ENCODE measurements at regions not wholly inside any gene's neighbourhood (a gene's known extent, or its start where the extent isn't known, plus 50 kb on each side); places are given as distances from the start of the nearest gene placed in this dataset.
A peak's percentile ranks its signal among the peaks of the same experiment; 100 is the strongest.

- in situ Hi-C loops (cut with MboI; ENCODE audit: low sequenced_read_pairs in 4 of 4) (loop anchor here in 3 of 4 donors (5.0 kb wide), 2 partner anchors 434 to 439 kb away; no protein-coding TSS in a partner anchor), intact Hi-C loops (cut with DNase I; ENCODE audit: low total_unique reads) (loop anchor here (10.0 kb wide), 1 partner anchor 637 kb away; no protein-coding TSS in a partner anchor)
- DNase-seq (no peak), ATAC-seq (no peak)
- Histone ChIP-seq H3K4me1 (peaks cover 0 to 4% of the 10 kb centered on the region in 2 donors), H3K27me3 (no peaks in the 10 kb centered on the region), H3K36me3 (no peaks in the 10 kb centered on the region), H3K27ac (no peak overlapping the region), H3K9me3 (no peaks in the 10 kb centered on the region), H3K4me3 (no peak overlapping the region)
- no peak for TF ChIP-seq POLR2A (IDR thresholded peaks at IDR 0.05)
- no peak for TF ChIP-seq CTCF (IDR thresholded peaks at IDR 0.05 in 4 of 5, conservative IDR thresholded peaks at IDR 0.05 in 1 of 5)
Measured at GRCh38 chr6:143578054-143578453, 66.5 kb upstream of the FUCA2 start.

- intact Hi-C loops (cut with DNase I; ENCODE audit: low total_unique reads) (loop anchor here (1.0 to 10.0 kb wide), 3 partner anchors 366 to 639 kb away; no protein-coding TSS in a partner anchor), in situ Hi-C loops (cut with MboI; ENCODE audit: low sequenced_read_pairs in 4 of 4) (loop anchor here in 3 of 4 donors (5.0 kb wide), 2 partner anchors 436 to 441 kb away; no protein-coding TSS in a partner anchor)
- Histone ChIP-seq H3K4me3 (no peak overlapping the region), H3K36me3 (no peaks in the 10 kb centered on the region), H3K9me3 (no peaks in the 10 kb centered on the region), H3K27me3 (no peaks in the 10 kb centered on the region), H3K4me1 (peaks cover 0 to 4% of the 10 kb centered on the region in 2 donors), H3K27ac (no peak overlapping the region)
- no peak for TF ChIP-seq CTCF (IDR thresholded peaks at IDR 0.05 in 4 of 5, conservative IDR thresholded peaks at IDR 0.05 in 1 of 5)
- no peak for TF ChIP-seq POLR2A (IDR thresholded peaks at IDR 0.05)
- DNase-seq, result no peak
- ATAC-seq, result no peak
Measured at GRCh38 chr6:143575901-143576426, 64.4 kb upstream of the FUCA2 start.

- peaks cover 0 to 4% of the 10 kb centered on the region in 2 donors for H3K4me1 ChIP-seq
- H3K27ac ChIP-seq, result no peak overlapping the region
Measured at GRCh38 chr6:143575440-143575839, 63.9 kb upstream of the FUCA2 start.

GRCh38 chr6:143570147-143570853, 58.8 kb upstream of the FUCA2 start:
- Histone ChIP-seq H3K4me3 (no peak overlapping the region), H3K27me3 (no peaks in the 10 kb centered on the region), H3K27ac (no peak overlapping the region), H3K36me3 (no peaks in the 10 kb centered on the region), H3K4me1 (no peaks in the 10 kb centered on the region), H3K9me3 (no peaks in the 10 kb centered on the region)
- in situ Hi-C loops (cut with MboI; ENCODE audit: low sequenced_read_pairs in 4 of 4), result loop anchor here in 1 of 4 donors (5.0 kb wide), 1 partner anchor 442 kb away; no protein-coding TSS in a partner anchor
- TF ChIP-seq CTCF (IDR thresholded peaks at IDR 0.05 in 4 of 5, conservative IDR thresholded peaks at IDR 0.05 in 1 of 5) (no peak), POLR2A (IDR thresholded peaks at IDR 0.05) (no peak)
- ATAC-seq, result no peak
- DNase-seq, result no peak
- intact Hi-C loops (cut with DNase I; ENCODE audit: low total_unique reads), result loop anchor here (10.0 kb wide), 1 partner anchor 645 kb away; no protein-coding TSS in a partner anchor

More at GRCh38 chr6:143575440-143575839, 63.9 kb upstream of the FUCA2 start:
- ATAC-seq, result peak; percentile 86
- intact Hi-C loops (cut with DNase I; ENCODE audit: low total_unique reads), result loop anchor here (1.0 to 10.0 kb wide), 3 partner anchors 367 to 639 kb away; no protein-coding TSS in a partner anchor
- H3K9me3 ChIP-seq, result no peaks in the 10 kb centered on the region
- no peaks in the 10 kb centered on the region for H3K36me3 ChIP-seq
- no peaks in the 10 kb centered on the region for H3K27me3 ChIP-seq
- in situ Hi-C loops (cut with MboI; ENCODE audit: low sequenced_read_pairs in 4 of 4), result loop anchor here in 3 of 4 donors (5.0 kb wide), 2 partner anchors 437 to 442 kb away; no protein-coding TSS in a partner anchor
- H3K4me3 ChIP-seq, result no peak overlapping the region
- peak; percentile 18 to 33 for DNase-seq
- TF ChIP-seq POLR2A (IDR thresholded peaks at IDR 0.05) (no peak), CTCF (IDR thresholded peaks at IDR 0.05 in 4 of 5, conservative IDR thresholded peaks at IDR 0.05 in 1 of 5) (peak; percentile 63 to 87 (median 84))
